ENCODE measurements at regions not wholly inside any gene's neighbourhood (a gene's known extent, or its start where the extent isn't known, plus 50 kb on each side); places are given as distances from the start of the nearest gene placed in this dataset.

DNA sequence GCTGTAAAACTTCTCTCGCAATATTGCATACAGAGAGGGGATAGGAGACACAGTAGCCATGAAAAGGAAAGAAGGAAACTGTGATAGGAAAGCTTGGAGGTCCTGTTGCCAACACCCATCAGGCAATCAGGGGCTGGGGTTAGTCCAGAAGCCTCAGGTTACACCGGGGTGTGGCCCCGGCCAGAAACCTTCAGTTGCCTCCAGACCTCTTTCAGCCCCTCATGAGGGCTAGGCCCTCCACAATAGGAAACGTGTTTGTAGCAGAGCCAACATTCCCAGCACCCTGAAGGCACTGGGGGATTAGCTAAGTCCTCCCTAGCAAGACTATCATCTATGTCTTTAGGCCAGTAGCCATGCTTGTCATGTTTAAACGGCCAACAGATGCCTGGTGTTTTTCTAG lies 1048.0 kb upstream of the CNTN5 start:
- TF ChIP-seq, protein P1, sequence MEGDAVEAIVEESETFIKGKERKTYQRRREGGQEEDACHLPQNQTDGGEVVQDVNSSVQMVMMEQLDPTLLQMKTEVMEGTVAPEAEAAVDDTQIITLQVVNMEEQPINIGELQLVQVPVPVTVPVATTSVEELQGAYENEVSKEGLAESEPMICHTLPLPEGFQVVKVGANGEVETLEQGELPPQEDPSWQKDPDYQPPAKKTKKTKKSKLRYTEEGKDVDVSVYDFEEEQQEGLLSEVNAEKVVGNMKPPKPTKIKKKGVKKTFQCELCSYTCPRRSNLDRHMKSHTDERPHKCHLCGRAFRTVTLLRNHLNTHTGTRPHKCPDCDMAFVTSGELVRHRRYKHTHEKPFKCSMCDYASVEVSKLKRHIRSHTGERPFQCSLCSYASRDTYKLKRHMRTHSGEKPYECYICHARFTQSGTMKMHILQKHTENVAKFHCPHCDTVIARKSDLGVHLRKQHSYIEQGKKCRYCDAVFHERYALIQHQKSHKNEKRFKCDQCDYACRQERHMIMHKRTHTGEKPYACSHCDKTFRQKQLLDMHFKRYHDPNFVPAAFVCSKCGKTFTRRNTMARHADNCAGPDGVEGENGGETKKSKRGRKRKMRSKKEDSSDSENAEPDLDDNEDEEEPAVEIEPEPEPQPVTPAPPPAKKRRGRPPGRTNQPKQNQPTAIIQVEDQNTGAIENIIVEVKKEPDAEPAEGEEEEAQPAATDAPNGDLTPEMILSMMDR (conservative IDR thresholded peaks at IDR 0.05) = no peak
- no peak for TF ChIP-seq EZH2 (IDR thresholded peaks at IDR 0.05; ENCODE audit: low read depth)

All from PC-9 (cell line).